ENCODE measurements at regions not wholly inside any gene's neighbourhood (a gene's known extent, or its start where the extent isn't known, plus 50 kb on each side); places are given as distances from the start of the nearest gene placed in this dataset.

DNA sequence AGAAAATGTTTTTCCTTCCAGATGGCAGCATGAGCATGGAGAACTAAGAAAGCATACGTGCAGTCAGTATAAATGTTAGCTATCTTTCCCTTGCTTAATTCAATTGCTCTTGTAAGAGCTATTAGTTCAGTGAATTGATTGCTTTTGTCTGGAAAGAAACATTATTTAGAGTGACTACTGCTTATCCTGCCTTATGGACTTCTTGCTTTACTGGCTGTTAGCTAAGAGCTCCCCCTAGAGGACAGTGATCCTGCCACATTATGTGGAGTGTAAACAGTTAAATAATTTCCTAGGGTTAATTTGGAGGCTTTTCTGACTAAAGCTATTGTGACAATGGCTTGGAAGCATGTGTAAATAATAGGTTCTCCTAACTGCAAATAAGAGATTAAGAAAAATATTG, 1402.4 kb downstream of the FAM133A start:
- no peak for TF ChIP-seq EZH2phosphoT487 (IDR thresholded peaks at IDR 0.05; ENCODE audit: borderline replicate concordance, low read length)
- TF ChIP-seq, protein P1, sequence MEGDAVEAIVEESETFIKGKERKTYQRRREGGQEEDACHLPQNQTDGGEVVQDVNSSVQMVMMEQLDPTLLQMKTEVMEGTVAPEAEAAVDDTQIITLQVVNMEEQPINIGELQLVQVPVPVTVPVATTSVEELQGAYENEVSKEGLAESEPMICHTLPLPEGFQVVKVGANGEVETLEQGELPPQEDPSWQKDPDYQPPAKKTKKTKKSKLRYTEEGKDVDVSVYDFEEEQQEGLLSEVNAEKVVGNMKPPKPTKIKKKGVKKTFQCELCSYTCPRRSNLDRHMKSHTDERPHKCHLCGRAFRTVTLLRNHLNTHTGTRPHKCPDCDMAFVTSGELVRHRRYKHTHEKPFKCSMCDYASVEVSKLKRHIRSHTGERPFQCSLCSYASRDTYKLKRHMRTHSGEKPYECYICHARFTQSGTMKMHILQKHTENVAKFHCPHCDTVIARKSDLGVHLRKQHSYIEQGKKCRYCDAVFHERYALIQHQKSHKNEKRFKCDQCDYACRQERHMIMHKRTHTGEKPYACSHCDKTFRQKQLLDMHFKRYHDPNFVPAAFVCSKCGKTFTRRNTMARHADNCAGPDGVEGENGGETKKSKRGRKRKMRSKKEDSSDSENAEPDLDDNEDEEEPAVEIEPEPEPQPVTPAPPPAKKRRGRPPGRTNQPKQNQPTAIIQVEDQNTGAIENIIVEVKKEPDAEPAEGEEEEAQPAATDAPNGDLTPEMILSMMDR (IDR thresholded peaks at IDR 0.05; ENCODE audit: low read depth, low read length, poor library complexity, severe bottlenecking): peak; percentile 60
- Histone ChIP-seq H3K27ac (ENCODE audit: low read depth, low read length) (no peak overlapping the region), H3K4me2 (ENCODE audit: low read length) (no peak overlapping the region), H3K9me2 (replicated peaks; ENCODE audit: control insufficient read depth, low read length) (no peaks in the 10 kb centered on the region), H3K36me3 (ENCODE audit: control insufficient read depth, low read length) (no peaks in the 10 kb centered on the region), H3K9me3 (ENCODE audit: control insufficient read depth, insufficient read depth, low read length) (no peaks in the 10 kb centered on the region), H3K4me1 (ENCODE audit: control insufficient read depth, low read length) (no peaks in the 10 kb centered on the region), H3K27me3 (ENCODE audit: control insufficient read depth, low read length) (no peaks in the 10 kb centered on the region), H4K20me1 (ENCODE audit: control insufficient read depth, insufficient read depth, low read depth, low read length) (no peaks in the 10 kb centered on the region), H3K4me3 (ENCODE audit: low read length) (no peak overlapping the region), H3F3A (ENCODE audit: control insufficient read depth, insufficient read depth) (no peaks in the 10 kb centered on the region), H3K79me2 (ENCODE audit: control insufficient read depth, low read length) (no peaks in the 10 kb centered on the region)

DNA sequence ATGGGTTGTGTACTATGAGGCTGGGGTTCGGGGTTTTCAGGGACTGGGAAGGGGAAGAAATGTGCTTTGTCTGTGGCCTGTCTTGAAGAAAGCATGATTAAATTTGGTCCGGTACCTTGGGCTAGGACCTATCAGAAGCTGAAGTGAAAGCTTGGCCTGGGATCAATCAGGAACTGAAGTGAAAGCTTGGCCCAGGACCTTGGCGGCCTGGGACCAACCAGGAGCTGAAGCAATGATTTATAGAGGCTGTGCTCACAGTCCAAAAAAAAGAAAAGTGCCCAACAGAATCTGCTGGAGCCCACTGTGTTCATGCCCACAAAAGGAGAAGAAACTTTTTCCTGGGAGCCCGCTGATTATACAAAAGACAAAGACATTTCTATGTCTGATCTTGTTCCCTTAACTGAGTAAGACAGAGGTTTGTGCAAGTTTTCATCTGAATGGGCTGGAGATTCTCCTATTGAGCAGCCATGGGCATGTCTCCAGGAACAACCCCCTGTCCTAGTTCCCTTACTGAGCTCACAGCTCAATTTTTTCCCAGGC, 1427.9 kb downstream of the FAM133A start:
- Histone ChIP-seq H4K20me1 (ENCODE audit: control insufficient read depth, insufficient read depth, low read depth, low read length) (no peaks in the 10 kb centered on the region), H3K36me3 (ENCODE audit: control insufficient read depth, low read length) (no peaks in the 10 kb centered on the region), H3K4me3 (ENCODE audit: low read length) (no peak overlapping the region), H3K9me3 (ENCODE audit: control insufficient read depth, insufficient read depth, low read length) (no peaks in the 10 kb centered on the region), H3K27me3 (ENCODE audit: control insufficient read depth, low read length) (no peaks in the 10 kb centered on the region), H3F3A (ENCODE audit: control insufficient read depth, insufficient read depth) (no peaks in the 10 kb centered on the region), H3K4me2 (ENCODE audit: low read length) (no peak overlapping the region), H3K79me2 (ENCODE audit: control insufficient read depth, low read length) (no peaks in the 10 kb centered on the region), H3K9me2 (replicated peaks; ENCODE audit: control insufficient read depth, low read length) (no peaks in the 10 kb centered on the region), H3K4me1 (ENCODE audit: control insufficient read depth, low read length) (no peaks in the 10 kb centered on the region), H3K27ac (ENCODE audit: low read depth, low read length) (no peak overlapping the region)
- TF ChIP-seq EZH2phosphoT487 (IDR thresholded peaks at IDR 0.05; ENCODE audit: borderline replicate concordance, low read length): no peak
- TF ChIP-seq, protein P1 (IDR thresholded peaks at IDR 0.05; ENCODE audit: low read depth, low read length, poor library complexity, severe bottlenecking): no peak

DNA sequence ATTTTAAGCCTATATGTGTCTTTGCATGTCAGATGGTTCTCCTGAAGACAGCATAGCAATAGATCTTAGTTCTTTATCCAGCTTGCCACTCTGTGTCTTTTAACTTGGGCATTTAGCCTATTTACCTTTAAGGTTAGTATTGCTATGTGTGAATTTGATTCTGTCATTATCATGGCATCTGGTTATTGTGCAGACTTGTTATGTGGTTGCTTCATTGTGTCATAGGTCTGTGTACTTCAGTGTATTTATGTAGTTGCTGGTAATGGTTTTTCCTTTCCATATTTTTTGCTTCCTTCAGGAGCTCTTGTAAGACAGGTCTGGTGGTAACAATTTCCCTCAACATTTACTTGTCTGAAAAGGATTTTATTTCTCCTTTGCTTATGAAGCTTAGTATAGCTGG, 1443.5 kb downstream of the FAM133A start:
- Histone ChIP-seq H3K36me3 (ENCODE audit: control insufficient read depth, low read length) (no peaks in the 10 kb centered on the region), H3K4me3 (ENCODE audit: low read length) (no peak overlapping the region), H3K27ac (ENCODE audit: low read depth, low read length) (no peak overlapping the region), H3K27me3 (ENCODE audit: control insufficient read depth, low read length) (no peaks in the 10 kb centered on the region), H3K4me2 (ENCODE audit: low read length) (no peak overlapping the region), H3K4me1 (ENCODE audit: control insufficient read depth, low read length) (no peaks in the 10 kb centered on the region), H3K9me3 (ENCODE audit: control insufficient read depth, insufficient read depth, low read length) (no peaks in the 10 kb centered on the region), H3K9me2 (replicated peaks; ENCODE audit: control insufficient read depth, low read length) (no peaks in the 10 kb centered on the region), H3K79me2 (ENCODE audit: control insufficient read depth, low read length) (no peaks in the 10 kb centered on the region), H3F3A (ENCODE audit: control insufficient read depth, insufficient read depth) (no peaks in the 10 kb centered on the region), H4K20me1 (ENCODE audit: control insufficient read depth, insufficient read depth, low read depth, low read length) (no peaks in the 10 kb centered on the region)
- no peak for TF ChIP-seq EZH2phosphoT487 (IDR thresholded peaks at IDR 0.05; ENCODE audit: borderline replicate concordance, low read length)
- TF ChIP-seq, protein P1 (IDR thresholded peaks at IDR 0.05; ENCODE audit: low read depth, low read length, poor library complexity, severe bottlenecking): no peak

All from DOHH2 (cell line).